HL-60 (cell line): ENCODE measurements at regions not wholly inside any gene's neighbourhood (a gene's known extent, or its start where the extent isn't known, plus 50 kb on each side); places are given as distances from the start of the nearest gene placed in this dataset.

Source experiments
- DNase-seq, 2 experiments: peaks; one replicate each; pipeline ENCODE4 v3.0.0-alpha.2; 2010 to 2020; ENCODE audit warnings: low read depth in 1 of 2, low spot score in 1 of 2
- H3K27ac ChIP-seq: fragments of 250-450 bp; sonication (Bioruptor Pico); replicated peaks from 2 replicates; pipeline ENCODE4 v1.5.1; 2020; ENCODE audit warnings: mild to moderate bottlenecking, moderate library complexity
- H3K27me3 ChIP-seq: fragments of 250-450 bp; sonication (Bioruptor Pico); 2 replicates; pipeline ENCODE4 v1.5.1; 2021; ENCODE audit warnings: mild to moderate bottlenecking, moderate library complexity; ENCODE audit not compliant: insufficient read depth, poor library complexity, severe bottlenecking
- H3K4me3 ChIP-seq: replicated peaks from 2 replicates; pipeline ENCODE4 v1.5.1; 2011; ENCODE audit warnings: mild to moderate bottlenecking, control low read depth, low read length; ENCODE audit not compliant: insufficient read depth
- CTCF ChIP-seq: IDR thresholded peaks from one replicate; pipeline ENCODE4 v1.5.1; 2011; ENCODE audit warnings: low read length, control low read depth, inconsistent platforms; ENCODE audit not compliant: insufficient read depth
- GABPA ChIP-seq: IDR thresholded peaks from 2 replicates; pipeline ENCODE4 v1.6.1; 2012; ENCODE audit warnings: low read depth
- POLR2AphosphoS5 ChIP-seq: IDR thresholded peaks from 2 replicates; pipeline ENCODE4 v1.6.1; 2012; ENCODE audit warnings: low read depth
- SPI1 ChIP-seq: IDR thresholded peaks from 2 replicates; pipeline ENCODE4 v1.6.1; 2012; ENCODE audit warnings: low read depth, mild to moderate bottlenecking, borderline replicate concordance
- TF ChIP-seq, protein P1 (sequence below): IDR thresholded peaks from 2 replicates; pipeline ENCODE4 v1.6.1; 2012; ENCODE audit warnings: low read depth; ENCODE audit not compliant: insufficient replicate concordance

GRCh38 chr12:3976351-3976938 is 103.2 kb upstream of the PARP11 start:
- Histone ChIP-seq H3K4me3 (no peak overlapping the region), H3K27me3 (no peaks in the 10 kb centered on the region), H3K27ac (no peak overlapping the region)
- DNase-seq: no peak
- TF ChIP-seq GABPA (no peak), SPI1 (no peak), POLR2AphosphoS5 (no peak), CTCF (no peak)
- TF ChIP-seq, protein P1, sequence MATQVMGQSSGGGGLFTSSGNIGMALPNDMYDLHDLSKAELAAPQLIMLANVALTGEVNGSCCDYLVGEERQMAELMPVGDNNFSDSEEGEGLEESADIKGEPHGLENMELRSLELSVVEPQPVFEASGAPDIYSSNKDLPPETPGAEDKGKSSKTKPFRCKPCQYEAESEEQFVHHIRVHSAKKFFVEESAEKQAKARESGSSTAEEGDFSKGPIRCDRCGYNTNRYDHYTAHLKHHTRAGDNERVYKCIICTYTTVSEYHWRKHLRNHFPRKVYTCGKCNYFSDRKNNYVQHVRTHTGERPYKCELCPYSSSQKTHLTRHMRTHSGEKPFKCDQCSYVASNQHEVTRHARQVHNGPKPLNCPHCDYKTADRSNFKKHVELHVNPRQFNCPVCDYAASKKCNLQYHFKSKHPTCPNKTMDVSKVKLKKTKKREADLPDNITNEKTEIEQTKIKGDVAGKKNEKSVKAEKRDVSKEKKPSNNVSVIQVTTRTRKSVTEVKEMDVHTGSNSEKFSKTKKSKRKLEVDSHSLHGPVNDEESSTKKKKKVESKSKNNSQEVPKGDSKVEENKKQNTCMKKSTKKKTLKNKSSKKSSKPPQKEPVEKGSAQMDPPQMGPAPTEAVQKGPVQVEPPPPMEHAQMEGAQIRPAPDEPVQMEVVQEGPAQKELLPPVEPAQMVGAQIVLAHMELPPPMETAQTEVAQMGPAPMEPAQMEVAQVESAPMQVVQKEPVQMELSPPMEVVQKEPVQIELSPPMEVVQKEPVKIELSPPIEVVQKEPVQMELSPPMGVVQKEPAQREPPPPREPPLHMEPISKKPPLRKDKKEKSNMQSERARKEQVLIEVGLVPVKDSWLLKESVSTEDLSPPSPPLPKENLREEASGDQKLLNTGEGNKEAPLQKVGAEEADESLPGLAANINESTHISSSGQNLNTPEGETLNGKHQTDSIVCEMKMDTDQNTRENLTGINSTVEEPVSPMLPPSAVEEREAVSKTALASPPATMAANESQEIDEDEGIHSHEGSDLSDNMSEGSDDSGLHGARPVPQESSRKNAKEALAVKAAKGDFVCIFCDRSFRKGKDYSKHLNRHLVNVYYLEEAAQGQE: no peak

GRCh38 chr12:3975652-3976051 is 102.5 kb upstream of the PARP11 start:
- no peaks in the 10 kb centered on the region for H3K27me3 ChIP-seq
- no peak for DNase-seq
- no peak overlapping the region for H3K27ac ChIP-seq
- TF ChIP-seq, protein P1: no peak
- no peak for TF ChIP-seq CTCF
- TF ChIP-seq POLR2AphosphoS5: no peak
- TF ChIP-seq GABPA: no peak
- no peak for TF ChIP-seq SPI1
- no peak overlapping the region for H3K4me3 ChIP-seq

GRCh38 chr12:3974883-3975282 is 101.7 kb upstream of the PARP11 start:
- Histone ChIP-seq H3K27ac (no peak overlapping the region), H3K4me3 (no peak overlapping the region), H3K27me3 (no peaks in the 10 kb centered on the region)
- TF ChIP-seq SPI1 (no peak), CTCF (no peak), POLR2AphosphoS5 (no peak), GABPA (no peak)
- TF ChIP-seq, protein P1: no peak
- DNase-seq: no peak
